ENCODE measurements at regions not wholly inside any gene's neighbourhood (a gene's known extent, or its start where the extent isn't known, plus 50 kb on each side); places are given as distances from the start of the nearest gene placed in this dataset.

DNA sequence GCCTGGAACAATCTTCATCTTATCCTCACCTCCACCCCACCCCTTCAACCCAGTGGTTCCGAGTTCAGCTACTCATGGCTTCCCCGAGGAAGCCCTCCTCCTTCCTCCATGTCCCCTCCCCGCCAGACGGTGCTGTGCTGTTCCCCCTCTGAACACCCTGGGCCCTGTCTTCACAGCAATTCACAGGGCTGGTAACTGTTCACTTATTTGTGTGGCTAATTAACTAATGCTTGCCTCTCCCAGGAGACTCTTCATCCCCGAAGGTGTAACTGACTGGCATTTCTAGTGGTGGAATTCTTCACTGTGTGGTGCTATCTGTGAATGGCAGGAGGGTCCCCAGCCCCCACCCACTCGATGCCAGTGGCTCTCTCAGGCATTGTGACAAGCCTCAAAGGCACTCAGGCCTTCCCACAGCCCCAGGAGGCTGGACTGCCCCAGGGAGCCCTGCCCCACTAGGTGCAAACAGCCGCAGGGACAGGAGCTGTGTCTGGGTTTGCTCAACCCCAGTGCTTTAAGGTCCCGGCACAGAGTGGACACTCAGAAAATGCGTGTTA is 133.7 kb upstream of the ID2 start:
- WGBS: 77% methylated on average over 9 of the region's 9 CpGs
- Histone ChIP-seq H3K23ac (ENCODE audit: low read length in 2 of 2) (peak overlapping the region in 1 of 2 experiments; percentile 34), H4K91ac (ENCODE audit: low read length) (peak overlapping the region; percentile 11), H2AK5ac (ENCODE audit: low read length, severe bottlenecking) (no peak overlapping the region), H2BK5ac (ENCODE audit: low read depth, low read length, poor library complexity, severe bottlenecking) (no peak overlapping the region), H3K4me2 (ENCODE audit: low read length, poor library complexity, severe bottlenecking) (no peak overlapping the region), H4K8ac (ENCODE audit: low read length) (no peak overlapping the region), H3K4ac (ENCODE audit: low read depth in 1 of 2, low read length in 2 of 2) (no peak overlapping the region), H3K36me3 (ENCODE audit: control insufficient read depth in 1 of 2, insufficient read depth in 2 of 2, low read depth in 1 of 2, low read length in 2 of 2) (no peaks in the 10 kb centered on the region), H3K4me3 (ENCODE audit: insufficient read depth in 1 of 2, low read depth in 1 of 2, low read length in 2 of 2) (no peak overlapping the region), H3K79me1 (replicated peaks; ENCODE audit: low read length, poor library complexity, severe bottlenecking) (no peaks in the 10 kb centered on the region), H2AFZ (ENCODE audit: low read depth, low read length) (no peak overlapping the region), H3K14ac (ENCODE audit: low read length in 2 of 2) (no peak overlapping the region), H2BK120ac (ENCODE audit: low read depth, low read length) (no peak overlapping the region), H3K9me3 (ENCODE audit: control insufficient read depth, low read length) (no peaks in the 10 kb centered on the region), H2BK15ac (ENCODE audit: low read depth, poor library complexity, severe bottlenecking) (no peak overlapping the region), H2BK12ac (ENCODE audit: low read length in 2 of 2) (no peak overlapping the region), H3K9ac (ENCODE audit: low read length) (no peak overlapping the region), H3K18ac (ENCODE audit: low read depth in 1 of 2, low read length in 2 of 2) (peak overlapping the region in 1 of 2 experiments; percentile 42), H3K27ac (ENCODE audit: low read length, poor library complexity, severe bottlenecking) (no peak overlapping the region), H3K4me1 (ENCODE audit: control insufficient read depth, insufficient read depth, low read depth, low read length) (peaks cover 20% of the 10 kb centered on the region), H3K27me3 (ENCODE audit: control insufficient read depth in 1 of 2, insufficient read depth in 1 of 2, low read length in 2 of 2) (no peaks in the 10 kb centered on the region)
- DNase-seq: no peak

- no peak overlapping the region for H3K4me3 ChIP-seq (ENCODE audit: insufficient read depth in 1 of 2, low read depth in 1 of 2, low read length in 2 of 2)
- no peak overlapping the region for H2AFZ ChIP-seq (ENCODE audit: low read depth, low read length)
- no peak overlapping the region for H2AK5ac ChIP-seq (ENCODE audit: low read length, severe bottlenecking)
- no peak overlapping the region for H3K4ac ChIP-seq (ENCODE audit: low read depth in 1 of 2, low read length in 2 of 2)
- whole genome bisulfite sequencing: 95% methylated on average over 6 of the region's 6 CpGs
- H3K27me3 ChIP-seq (ENCODE audit: control insufficient read depth in 1 of 2, insufficient read depth in 1 of 2, low read length in 2 of 2): no peaks in the 10 kb centered on the region
- no peak for DNase-seq
- no peak overlapping the region for H3K4me2 ChIP-seq (ENCODE audit: low read length, poor library complexity, severe bottlenecking)
- no peak overlapping the region for H4K8ac ChIP-seq (ENCODE audit: low read length)
- H3K9me3 ChIP-seq (ENCODE audit: control insufficient read depth, low read length): no peaks in the 10 kb centered on the region
- H4K91ac ChIP-seq (ENCODE audit: low read length): no peak overlapping the region
- H2BK5ac ChIP-seq (ENCODE audit: low read depth, low read length, poor library complexity, severe bottlenecking): no peak overlapping the region
- no peak overlapping the region for H3K27ac ChIP-seq (ENCODE audit: low read length, poor library complexity, severe bottlenecking)
- peak overlapping the region in 1 of 2 experiments; percentile 18 for H3K14ac ChIP-seq (ENCODE audit: low read length in 2 of 2)
- H3K23ac ChIP-seq (ENCODE audit: low read length in 2 of 2): no peak overlapping the region
- no peak overlapping the region for H3K18ac ChIP-seq (ENCODE audit: low read depth in 1 of 2, low read length in 2 of 2)
- H2BK120ac ChIP-seq (ENCODE audit: low read depth, low read length): no peak overlapping the region
- H3K79me1 ChIP-seq (replicated peaks; ENCODE audit: low read length, poor library complexity, severe bottlenecking): no peaks in the 10 kb centered on the region
- H3K9ac ChIP-seq (ENCODE audit: low read length): no peak overlapping the region
- H3K36me3 ChIP-seq (ENCODE audit: control insufficient read depth in 1 of 2, insufficient read depth in 2 of 2, low read depth in 1 of 2, low read length in 2 of 2): no peaks in the 10 kb centered on the region
- H2BK12ac ChIP-seq (ENCODE audit: low read length in 2 of 2): no peak overlapping the region
- no peak overlapping the region for H2BK15ac ChIP-seq (ENCODE audit: low read depth, poor library complexity, severe bottlenecking)
- H3K4me1 ChIP-seq (ENCODE audit: control insufficient read depth, insufficient read depth, low read depth, low read length): peaks cover 17% of the 10 kb centered on the region
Observed at GRCh38 chr2:8548619-8549150, 133.2 kb upstream of the ID2 start.

GRCh38 chr2:8549273-8549922 is 132.5 kb upstream of the ID2 start:
- Histone ChIP-seq H2BK5ac (ENCODE audit: low read depth, low read length, poor library complexity, severe bottlenecking) (no peak overlapping the region), H3K79me1 (replicated peaks; ENCODE audit: low read length, poor library complexity, severe bottlenecking) (no peaks in the 10 kb centered on the region), H2BK120ac (ENCODE audit: low read depth, low read length) (no peak overlapping the region), H3K27ac (ENCODE audit: low read length, poor library complexity, severe bottlenecking) (no peak overlapping the region), H4K8ac (ENCODE audit: low read length) (no peak overlapping the region), H3K4ac (ENCODE audit: low read depth in 1 of 2, low read length in 2 of 2) (no peak overlapping the region), H4K91ac (ENCODE audit: low read length) (no peak overlapping the region), H3K9me3 (ENCODE audit: control insufficient read depth, low read length) (no peaks in the 10 kb centered on the region), H3K23ac (ENCODE audit: low read length in 2 of 2) (no peak overlapping the region), H3K27me3 (ENCODE audit: control insufficient read depth in 1 of 2, insufficient read depth in 1 of 2, low read length in 2 of 2) (no peaks in the 10 kb centered on the region), H3K36me3 (ENCODE audit: control insufficient read depth in 1 of 2, insufficient read depth in 2 of 2, low read depth in 1 of 2, low read length in 2 of 2) (no peaks in the 10 kb centered on the region), H2AFZ (ENCODE audit: low read depth, low read length) (no peak overlapping the region), H3K4me2 (ENCODE audit: low read length, poor library complexity, severe bottlenecking) (no peak overlapping the region), H3K18ac (ENCODE audit: low read depth in 1 of 2, low read length in 2 of 2) (no peak overlapping the region), H2AK5ac (ENCODE audit: low read length, severe bottlenecking) (no peak overlapping the region), H3K9ac (ENCODE audit: low read length) (no peak overlapping the region), H3K4me3 (ENCODE audit: insufficient read depth in 1 of 2, low read depth in 1 of 2, low read length in 2 of 2) (no peak overlapping the region), H2BK15ac (ENCODE audit: low read depth, poor library complexity, severe bottlenecking) (no peak overlapping the region), H3K14ac (ENCODE audit: low read length in 2 of 2) (no peak overlapping the region), H2BK12ac (ENCODE audit: low read length in 2 of 2) (no peak overlapping the region), H3K4me1 (ENCODE audit: control insufficient read depth, insufficient read depth, low read depth, low read length) (peaks cover 11% of the 10 kb centered on the region)
- DNase-seq: no peak
- 89% methylated on average over 11 of the region's 11 CpGs for WGBS

- no peak overlapping the region for H4K91ac ChIP-seq (ENCODE audit: low read length)
- no peaks in the 10 kb centered on the region for H3K27me3 ChIP-seq (ENCODE audit: control insufficient read depth in 1 of 2, insufficient read depth in 1 of 2, low read length in 2 of 2)
- H2AFZ ChIP-seq (ENCODE audit: low read depth, low read length): no peak overlapping the region
- peaks cover 7% of the 10 kb centered on the region for H3K4me1 ChIP-seq (ENCODE audit: control insufficient read depth, insufficient read depth, low read depth, low read length)
- no peak overlapping the region for H2AK5ac ChIP-seq (ENCODE audit: low read length, severe bottlenecking)
- no peaks in the 10 kb centered on the region for H3K79me1 ChIP-seq (replicated peaks; ENCODE audit: low read length, poor library complexity, severe bottlenecking)
- no peak overlapping the region for H3K27ac ChIP-seq (ENCODE audit: low read length, poor library complexity, severe bottlenecking)
- no peak overlapping the region for H3K23ac ChIP-seq (ENCODE audit: low read length in 2 of 2)
- H4K8ac ChIP-seq (ENCODE audit: low read length): no peak overlapping the region
- H3K4me2 ChIP-seq (ENCODE audit: low read length, poor library complexity, severe bottlenecking): no peak overlapping the region
- no peak for DNase-seq
- no peak overlapping the region for H3K4ac ChIP-seq (ENCODE audit: low read depth in 1 of 2, low read length in 2 of 2)
- no peak overlapping the region for H2BK15ac ChIP-seq (ENCODE audit: low read depth, poor library complexity, severe bottlenecking)
- H3K14ac ChIP-seq (ENCODE audit: low read length in 2 of 2): no peak overlapping the region
- no peak overlapping the region for H3K18ac ChIP-seq (ENCODE audit: low read depth in 1 of 2, low read length in 2 of 2)
- H2BK120ac ChIP-seq (ENCODE audit: low read depth, low read length): no peak overlapping the region
- no peak overlapping the region for H3K9ac ChIP-seq (ENCODE audit: low read length)
- no peaks in the 10 kb centered on the region for H3K36me3 ChIP-seq (ENCODE audit: control insufficient read depth in 1 of 2, insufficient read depth in 2 of 2, low read depth in 1 of 2, low read length in 2 of 2)
- WGBS: 97% methylated on average over 4 of the region's 4 CpGs
- no peaks in the 10 kb centered on the region for H3K9me3 ChIP-seq (ENCODE audit: control insufficient read depth, low read length)
- no peak overlapping the region for H2BK12ac ChIP-seq (ENCODE audit: low read length in 2 of 2)
- no peak overlapping the region for H3K4me3 ChIP-seq (ENCODE audit: insufficient read depth in 1 of 2, low read depth in 1 of 2, low read length in 2 of 2)
- no peak overlapping the region for H2BK5ac ChIP-seq (ENCODE audit: low read depth, low read length, poor library complexity, severe bottlenecking)
Observed at GRCh38 chr2:8549942-8550341, 131.9 kb upstream of the ID2 start.

Measured in mesenchymal stem cell (in vitro differentiated cells and primary cell).